ENCODE measurements at regions not wholly inside any gene's neighbourhood (a gene's known extent, or its start where the extent isn't known, plus 50 kb on each side); places are given as distances from the start of the nearest gene placed in this dataset.

- DNase-seq (ENCODE audit: low spot score), result no peak
Measured at GRCh38 chr7:41878309-41879295, 175.7 kb upstream of the INHBA start.

- no peak for DNase-seq (ENCODE audit: low spot score)
Measured at GRCh38 chr7:41877118-41877517, 174.2 kb upstream of the INHBA start.

GRCh38 chr7:41875513-41875912, 172.6 kb upstream of the INHBA start:
- no peak for DNase-seq (ENCODE audit: low spot score)

DNA sequence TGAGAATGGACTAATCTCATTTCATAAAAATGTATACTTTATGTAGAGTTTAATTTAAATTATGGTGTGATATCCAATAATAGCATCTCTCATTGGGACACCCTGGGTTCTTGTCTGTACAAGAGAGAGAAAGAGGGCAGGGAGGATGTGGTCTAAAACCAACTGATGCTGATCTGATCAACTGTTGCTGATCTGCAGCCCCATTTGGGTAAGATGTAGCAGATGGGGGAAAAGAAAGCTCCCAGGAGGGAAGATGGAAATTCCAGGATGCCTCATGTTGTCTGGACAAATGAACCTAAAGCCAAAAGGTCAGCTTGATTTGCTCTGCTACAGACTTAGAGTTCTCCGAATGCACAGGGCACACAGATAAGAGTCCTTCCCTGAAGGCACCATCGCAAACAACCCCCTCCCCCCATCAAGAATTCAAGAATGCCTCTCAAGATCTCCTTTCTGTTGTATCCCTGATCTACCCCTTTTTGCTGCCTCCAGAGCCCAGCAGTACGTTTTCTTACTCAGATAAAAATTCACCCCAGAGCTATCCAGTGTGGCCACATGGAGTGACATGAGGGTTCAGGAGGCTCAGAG, 171.4 kb upstream of the INHBA start:
- no peak for DNase-seq (ENCODE audit: low spot score)

- no peak for DNase-seq (ENCODE audit: low spot score)
Measured at GRCh38 chr7:41873741-41874140, 170.9 kb upstream of the INHBA start.

DNA sequence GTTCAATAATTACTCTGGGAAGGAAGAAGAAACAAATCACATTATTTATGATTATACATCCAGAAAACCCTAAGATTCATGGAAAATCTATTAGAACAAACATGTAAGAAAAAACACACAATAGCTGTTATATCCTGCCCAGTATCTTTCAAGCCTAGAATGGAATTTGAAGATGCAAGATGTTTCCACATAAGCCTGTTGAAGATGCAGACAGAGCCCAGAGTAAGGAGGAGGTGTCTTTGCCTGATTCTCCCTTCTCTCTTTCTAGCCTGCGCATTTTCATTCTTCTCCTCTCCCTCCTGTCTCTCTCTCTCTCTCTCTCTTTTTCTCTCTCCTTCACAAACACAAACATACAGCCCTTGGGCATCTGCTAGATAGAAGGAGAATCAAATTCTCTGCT, 170.1 kb upstream of the INHBA start:
- no peak for DNase-seq (ENCODE audit: low spot score)

GRCh38 chr7:41870461-41871138, 167.7 kb upstream of the INHBA start:
- DNase-seq (ENCODE audit: low spot score), result no peak

DNA sequence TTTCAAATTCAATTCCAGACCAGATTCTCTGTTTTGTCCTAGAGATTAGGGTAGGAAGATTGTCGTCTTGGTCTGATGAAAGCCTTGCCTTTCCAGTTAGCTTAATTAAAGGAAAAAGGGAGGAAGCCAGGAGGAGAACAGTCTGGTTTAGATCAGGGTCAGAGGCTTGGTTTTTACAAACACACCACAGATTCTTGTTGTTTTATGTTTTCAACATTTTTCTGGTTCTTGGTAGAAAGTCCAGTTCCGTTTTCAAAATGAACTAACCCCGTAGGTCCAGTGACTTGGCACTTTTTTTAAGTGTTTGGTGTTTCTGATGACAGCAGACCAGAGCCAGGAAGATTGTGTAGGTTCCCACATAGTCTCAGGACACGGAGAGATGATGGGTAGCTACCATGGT, 167.1 kb upstream of the INHBA start:
- DNase-seq (ENCODE audit: low spot score), result peak; percentile 59

- DNase-seq (ENCODE audit: low spot score), result no peak
Measured at GRCh38 chr7:41869596-41869995, 166.7 kb upstream of the INHBA start.

DNA sequence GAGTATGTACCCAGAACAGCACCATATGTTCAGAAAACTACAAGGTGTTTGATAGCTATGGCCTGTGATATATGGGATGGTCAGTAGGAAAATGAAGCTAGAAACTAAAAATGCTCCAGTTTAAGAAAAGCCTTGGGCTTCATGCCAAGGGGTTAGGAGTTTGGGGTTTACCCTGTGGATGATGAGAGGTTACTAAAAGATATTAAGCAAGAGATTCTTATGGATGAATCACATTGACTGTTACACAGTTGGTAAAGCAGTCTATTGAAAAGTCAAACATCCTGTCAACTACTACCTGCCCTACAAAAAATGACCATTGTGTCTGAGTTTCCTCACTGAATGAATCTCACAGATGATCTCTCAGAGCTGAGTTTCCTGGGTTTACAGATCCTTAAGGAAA, 166.2 kb upstream of the INHBA start:
- DNase-seq (ENCODE audit: low spot score), result no peak

- DNase-seq (ENCODE audit: low spot score), result peak; percentile 34
Measured at GRCh38 chr7:41867639-41868280, 164.9 kb upstream of the INHBA start.

DNA sequence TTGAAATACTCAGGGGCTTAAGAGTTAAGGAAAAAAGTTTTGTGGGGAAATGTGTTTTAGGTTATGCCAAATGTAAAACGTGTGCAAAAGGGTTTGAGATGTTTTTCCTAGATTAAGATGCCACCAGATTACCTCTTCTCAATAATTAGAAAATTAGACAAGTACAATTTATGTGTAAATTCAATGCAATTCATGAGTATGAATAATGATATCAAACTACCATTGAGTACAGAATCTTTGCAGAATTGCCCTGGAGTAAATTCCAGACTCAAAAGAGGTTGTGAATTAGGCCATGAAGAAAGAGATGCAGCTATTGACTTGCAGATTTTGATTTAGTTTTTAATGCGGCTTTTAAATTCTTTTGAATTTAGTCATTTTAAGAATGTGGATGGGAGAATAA, 159.4 kb upstream of the INHBA start:
- DNase-seq (ENCODE audit: low spot score), result no peak

- DNase-seq (ENCODE audit: low spot score), result peak; percentile 51
Measured at GRCh38 chr7:41861642-41862041, 158.8 kb upstream of the INHBA start.

GRCh38 chr7:41858201-41858600, 155.3 kb upstream of the INHBA start:
- no peak for DNase-seq (ENCODE audit: low spot score)

DNA sequence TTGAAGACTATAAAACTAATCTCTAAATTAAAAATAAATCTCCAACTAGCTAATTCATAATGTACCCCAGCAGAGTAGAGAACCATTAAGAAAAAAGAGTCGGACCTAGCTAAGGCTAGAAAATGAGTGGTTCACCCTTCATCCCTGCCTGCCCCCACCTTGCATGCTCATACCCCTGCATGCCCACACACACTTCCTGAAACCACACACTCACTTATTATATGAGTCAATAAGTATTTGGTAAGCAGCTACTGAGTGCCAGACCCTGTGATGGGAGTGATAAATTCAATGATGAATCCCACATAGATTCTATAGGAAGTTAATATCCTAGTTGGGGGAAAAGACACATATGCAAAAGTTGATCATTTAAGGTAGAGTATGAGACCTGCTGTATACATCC, 152.9 kb upstream of the INHBA start:
- DNase-seq (ENCODE audit: low spot score), result no peak

GRCh38 chr7:41847606-41848005, 144.7 kb upstream of the INHBA start:
- DNase-seq (ENCODE audit: low spot score), result no peak

GRCh38 chr7:41847151-41847550, 144.3 kb upstream of the INHBA start:
- DNase-seq (ENCODE audit: low spot score), result no peak

GRCh38 chr7:41842956-41843355, 140.1 kb upstream of the INHBA start:
- DNase-seq (ENCODE audit: low spot score), result no peak

- no peak for DNase-seq (ENCODE audit: low spot score)
Measured at GRCh38 chr7:41837916-41838315, 135.0 kb upstream of the INHBA start.

DNA sequence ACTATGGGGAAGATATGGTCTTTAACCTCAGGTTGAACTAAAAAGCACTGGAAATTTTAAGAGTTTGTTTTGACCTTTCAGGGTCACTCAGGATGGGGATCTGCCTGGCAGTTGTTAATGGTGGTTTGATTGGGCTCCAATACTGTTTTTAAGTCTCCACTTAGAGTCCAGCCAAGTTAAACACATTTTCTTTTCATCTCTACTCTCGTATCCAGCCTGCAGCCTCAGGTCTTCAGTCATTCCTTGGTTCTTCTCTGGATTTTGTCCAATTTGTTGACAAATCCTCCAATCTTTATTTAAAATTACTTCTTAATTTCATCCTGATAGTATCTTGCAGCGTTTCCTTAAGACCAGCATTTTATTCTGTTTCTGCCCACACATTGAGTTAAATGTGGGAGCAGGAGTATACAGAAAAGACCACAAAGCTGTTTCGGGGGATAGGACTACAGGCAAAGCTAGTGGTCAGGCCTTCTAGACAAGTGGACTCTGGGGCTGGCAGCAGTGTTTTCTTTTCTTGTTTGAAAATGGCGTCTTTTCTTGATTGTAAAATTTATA, 133.2 kb upstream of the INHBA start:
- DNase-seq (ENCODE audit: low spot score), result no peak

DNA sequence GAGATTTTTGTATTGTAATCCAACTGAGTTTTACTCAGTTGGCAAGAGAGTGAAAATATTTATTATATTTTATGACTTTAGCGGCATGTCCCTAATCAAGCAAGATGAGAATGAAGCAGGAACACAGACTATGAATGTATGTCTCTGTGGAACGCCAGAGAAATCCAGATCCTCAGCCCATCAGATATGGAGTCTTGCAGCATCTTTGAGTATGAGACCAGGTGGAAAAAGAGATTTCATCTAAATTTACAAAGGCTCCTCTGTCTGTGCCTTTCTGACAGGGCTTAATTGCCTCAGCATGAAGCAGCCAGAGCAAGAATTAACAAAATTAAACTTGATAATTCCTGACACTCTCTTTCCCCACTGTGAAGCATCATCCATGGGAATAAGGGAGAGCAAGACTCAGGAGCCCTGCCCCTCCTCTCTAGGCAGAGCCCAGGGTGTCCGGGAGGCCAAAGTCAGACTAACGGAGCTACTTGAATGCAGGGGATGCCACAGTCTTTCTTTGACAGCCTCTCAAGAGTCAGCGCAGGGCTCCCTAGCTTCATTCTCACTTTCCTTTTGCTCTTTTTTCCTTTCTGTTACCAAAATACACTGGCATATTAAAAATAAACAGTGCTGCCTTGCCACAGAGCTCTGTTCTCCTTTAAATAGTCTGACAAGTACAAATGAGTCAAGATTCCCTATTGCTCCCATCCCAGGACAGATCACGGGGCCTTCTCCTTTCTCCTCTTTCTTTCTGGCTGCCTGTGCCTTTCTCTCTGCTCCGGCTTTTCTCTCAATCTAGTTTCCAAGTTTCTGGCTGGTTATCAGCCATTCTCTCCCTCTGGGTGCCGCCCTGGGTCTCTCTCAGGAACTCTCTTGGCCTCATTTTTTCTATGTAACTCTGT, 132.2 kb upstream of the INHBA start:
- DNase-seq (ENCODE audit: low spot score), result peak; percentile 12
